ENCODE measurements at regions not wholly inside any gene's neighbourhood (a gene's known extent, or its start where the extent isn't known, plus 50 kb on each side); places are given as distances from the start of the nearest gene placed in this dataset.

DNA sequence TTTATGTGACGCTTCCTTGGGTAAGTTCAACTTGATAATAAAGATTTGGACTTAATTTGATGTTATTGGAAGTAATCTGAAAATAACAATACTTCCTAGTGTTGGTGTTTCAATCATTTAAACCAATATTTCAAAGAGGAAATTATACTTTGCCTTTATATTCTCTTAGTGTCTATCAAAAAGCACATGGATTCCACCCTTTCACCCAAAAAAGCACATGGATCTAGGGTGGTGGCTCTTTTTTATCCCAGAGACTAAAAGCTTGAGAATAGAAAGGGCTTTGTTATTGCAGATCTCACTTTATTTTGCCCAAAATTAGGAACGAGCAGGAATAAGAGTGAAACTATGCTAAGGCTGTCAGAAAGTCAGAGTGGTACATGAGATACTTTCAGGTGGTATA, 75.1 kb upstream of the RASGEF1B start:
- Histone ChIP-seq H3K4me1 (peaks cover 0 to 23% (median 2%) of the 10 kb centered on the region in 9 donors), H3K4me3 (no peak overlapping the region), H3K36me3 (no peaks in the 10 kb centered on the region), H3K9me3 (peaks cover 0 to 11% (median 0%) of the 10 kb centered on the region in 11 donors), H3K27me3 (no peaks in the 10 kb centered on the region), H3K27ac (no peak overlapping the region)
- ATAC-seq (no peak), DNase-seq (no peak)
- WGBS, 2 donors, result 83 to 87% methylated on average over 2 of the region's 2 CpGs
- intact Hi-C loops (cut with DNase I), result loop anchor here in 1 of 10 donors (2.0 kb wide), 1 partner anchor 40 kb away; no protein-coding TSS in a partner anchor
- TF ChIP-seq, protein P1, sequence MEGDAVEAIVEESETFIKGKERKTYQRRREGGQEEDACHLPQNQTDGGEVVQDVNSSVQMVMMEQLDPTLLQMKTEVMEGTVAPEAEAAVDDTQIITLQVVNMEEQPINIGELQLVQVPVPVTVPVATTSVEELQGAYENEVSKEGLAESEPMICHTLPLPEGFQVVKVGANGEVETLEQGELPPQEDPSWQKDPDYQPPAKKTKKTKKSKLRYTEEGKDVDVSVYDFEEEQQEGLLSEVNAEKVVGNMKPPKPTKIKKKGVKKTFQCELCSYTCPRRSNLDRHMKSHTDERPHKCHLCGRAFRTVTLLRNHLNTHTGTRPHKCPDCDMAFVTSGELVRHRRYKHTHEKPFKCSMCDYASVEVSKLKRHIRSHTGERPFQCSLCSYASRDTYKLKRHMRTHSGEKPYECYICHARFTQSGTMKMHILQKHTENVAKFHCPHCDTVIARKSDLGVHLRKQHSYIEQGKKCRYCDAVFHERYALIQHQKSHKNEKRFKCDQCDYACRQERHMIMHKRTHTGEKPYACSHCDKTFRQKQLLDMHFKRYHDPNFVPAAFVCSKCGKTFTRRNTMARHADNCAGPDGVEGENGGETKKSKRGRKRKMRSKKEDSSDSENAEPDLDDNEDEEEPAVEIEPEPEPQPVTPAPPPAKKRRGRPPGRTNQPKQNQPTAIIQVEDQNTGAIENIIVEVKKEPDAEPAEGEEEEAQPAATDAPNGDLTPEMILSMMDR (IDR thresholded peaks at IDR 0.05), result no peak

DNA sequence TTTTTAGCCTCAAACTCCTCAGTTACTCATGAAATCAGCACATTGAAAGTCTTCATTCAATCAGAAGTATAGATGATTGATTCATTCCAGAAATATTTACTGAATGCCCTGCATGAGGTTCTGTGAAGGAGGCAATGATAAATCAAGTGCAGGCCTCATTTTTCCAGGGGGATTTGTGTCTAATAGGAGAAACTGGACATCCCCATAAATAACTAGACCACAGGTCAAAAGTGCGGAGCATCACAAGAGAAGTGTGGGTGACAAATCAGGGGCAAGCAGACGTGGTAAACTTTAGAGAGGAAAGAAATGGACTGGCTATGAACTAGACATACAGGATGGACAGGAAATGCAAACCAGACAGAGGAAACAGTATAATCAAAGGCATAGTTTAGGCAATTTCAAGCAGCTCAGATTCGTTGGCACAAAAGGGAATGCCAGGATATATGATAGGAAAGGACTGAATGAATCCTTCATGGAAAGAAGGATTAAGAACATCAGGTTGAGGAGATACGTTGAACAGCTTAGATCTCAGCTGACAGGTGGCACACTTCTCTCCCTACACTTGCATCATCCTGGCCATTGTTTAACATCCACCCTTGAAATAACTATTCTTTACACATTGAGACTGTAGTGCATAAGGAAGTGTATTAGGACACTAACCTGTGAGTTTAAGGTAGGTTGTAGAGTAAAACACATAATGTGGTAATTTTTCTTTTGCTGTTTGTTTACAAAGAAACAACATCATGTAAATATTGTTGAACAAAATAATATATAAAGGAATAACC, 69.6 kb upstream of the RASGEF1B start:
- no peak overlapping the region for H3K4me3 ChIP-seq
- H3K36me3 ChIP-seq, result no peaks in the 10 kb centered on the region
- DNase-seq (no peak), ATAC-seq (no peak)
- H3K27me3 ChIP-seq, result no peaks in the 10 kb centered on the region
- 60 to 66% methylated on average over 4 of the region's 4 CpGs for WGBS, 2 donors
- TF ChIP-seq, protein P1 (IDR thresholded peaks at IDR 0.05), result no peak
- H3K4me1 ChIP-seq, result peaks cover 0 to 8% (median 0%) of the 10 kb centered on the region in 9 donors
- intact Hi-C loops (cut with DNase I), result no loop called here
- H3K27ac ChIP-seq, result no peak overlapping the region
- H3K9me3 ChIP-seq, result peaks cover 0 to 11% (median 0%) of the 10 kb centered on the region in 11 donors

DNA sequence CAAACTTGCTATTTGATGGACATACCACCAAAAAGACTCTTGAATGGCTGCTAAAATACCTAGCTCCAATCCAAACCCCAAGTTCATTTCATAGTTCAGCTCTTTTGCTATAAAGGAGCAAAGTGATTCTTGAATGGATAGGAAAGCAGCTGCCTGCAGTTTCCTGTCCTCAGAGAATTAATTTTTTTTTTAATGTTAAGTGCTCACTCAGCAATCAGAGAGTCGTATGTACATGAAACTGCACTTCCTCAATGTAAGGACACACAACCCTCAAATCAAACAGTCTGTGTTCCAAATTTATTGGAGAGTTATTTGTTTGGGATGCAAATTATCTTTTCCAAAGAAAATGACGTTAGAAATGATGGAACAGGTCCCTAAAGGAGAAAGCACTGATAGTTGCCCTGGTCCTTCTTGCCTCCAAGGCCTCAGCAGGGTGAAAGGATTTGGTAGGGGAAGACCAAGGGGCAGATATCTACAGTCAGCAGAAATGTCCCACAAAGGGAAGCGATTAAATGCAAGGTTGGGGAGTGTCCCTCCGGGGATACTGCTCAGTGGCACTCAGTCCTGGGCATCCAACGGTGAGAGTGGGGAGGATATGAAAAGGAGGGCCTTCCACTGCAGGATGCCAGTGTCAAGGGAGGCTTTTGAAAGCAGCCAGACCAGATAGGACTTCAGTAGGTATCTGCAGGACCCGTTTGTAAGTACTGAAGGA, 67.2 kb upstream of the RASGEF1B start:
- ATAC-seq (no peak), DNase-seq (no peak)
- H3K4me1 ChIP-seq, result peaks cover 0 to 8% (median 0%) of the 10 kb centered on the region in 9 donors
- no peak overlapping the region for H3K4me3 ChIP-seq
- intact Hi-C loops (cut with DNase I), result no loop called here
- H3K9me3 ChIP-seq, result peaks cover 0 to 11% (median 0%) of the 10 kb centered on the region in 11 donors
- H3K27me3 ChIP-seq, result no peaks in the 10 kb centered on the region
- WGBS, 2 donors, result 62 to 63% methylated on average over 6 of the region's 6 CpGs
- TF ChIP-seq, protein P1 (IDR thresholded peaks at IDR 0.05), result no peak
- H3K27ac ChIP-seq, result peak overlapping the region in 1 of 10 donors; percentile 31
- no peaks in the 10 kb centered on the region for H3K36me3 ChIP-seq

DNA sequence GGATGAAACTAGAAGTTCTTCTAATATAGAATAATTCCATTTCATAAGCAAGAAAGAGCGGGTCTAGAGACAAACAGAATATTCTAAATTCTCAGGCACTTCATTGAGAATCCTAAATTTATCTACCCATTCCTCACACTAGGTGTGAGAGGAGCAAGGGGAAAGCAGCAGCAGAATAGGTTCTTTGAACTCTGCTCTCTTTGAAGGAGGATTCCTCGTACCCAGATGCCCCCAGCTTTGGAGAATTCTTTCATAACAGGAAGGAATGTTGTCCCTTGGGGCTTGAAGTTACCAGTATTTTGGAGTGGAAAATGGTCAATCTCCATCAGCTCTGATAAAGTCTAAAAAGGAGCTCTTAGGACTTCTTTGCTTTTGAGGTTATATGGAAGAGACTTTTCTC, 59.7 kb upstream of the RASGEF1B start:
- Histone ChIP-seq H3K36me3 (no peaks in the 10 kb centered on the region), H3K27me3 (no peaks in the 10 kb centered on the region), H3K9me3 (peaks cover 0 to 16% (median 0%) of the 10 kb centered on the region in 11 donors), H3K4me1 (peaks cover 0 to 6% (median 0%) of the 10 kb centered on the region in 9 donors), H3K27ac (no peak overlapping the region), H3K4me3 (no peak overlapping the region)
- TF ChIP-seq, protein P1 (IDR thresholded peaks at IDR 0.05), result no peak
- DNase-seq (no peak), ATAC-seq (no peak)
- WGBS, 2 donors, result 53 to 59% methylated on average over 2 of the region's 2 CpGs
- intact Hi-C loops (cut with DNase I), result no loop called here

All from heart right ventricle (tissue), 16 donors.